DMS79 (cell line): ENCODE measurements at regions not wholly inside any gene's neighbourhood (a gene's known extent, or its start where the extent isn't known, plus 50 kb on each side); places are given as distances from the start of the nearest gene placed in this dataset.
"Not testable (repeated sequence)": the region's sequence is repeated elsewhere in the genome, so short reads cannot be mapped to it uniquely, and the experiment has no call there.

ENCODE experiments used
- DNase-seq: peaks from one replicate; lab custom pipeline; 2025; lab: John Stamatoyannopoulos, UW

DNA sequence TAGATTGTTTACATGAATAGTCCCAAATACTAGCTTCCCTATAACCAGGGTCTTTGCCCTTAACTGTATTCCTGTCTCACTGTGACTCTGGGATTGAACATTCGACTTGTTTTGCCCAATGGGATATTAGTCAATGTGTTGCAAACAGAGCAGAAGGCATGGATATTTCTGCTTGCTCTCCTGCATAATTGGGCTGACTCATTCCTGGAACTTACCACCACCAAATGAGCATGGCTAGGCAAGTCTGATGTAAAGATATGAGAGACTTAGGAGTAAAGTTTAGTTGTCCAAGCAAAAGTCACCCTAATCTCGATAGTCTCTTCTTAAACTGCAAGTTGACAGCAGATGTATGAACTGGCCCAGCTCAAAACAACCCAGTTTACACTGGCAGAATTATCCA, 273.5 kb upstream of the CCNG1 start:
- no peak for DNase-seq

DNA sequence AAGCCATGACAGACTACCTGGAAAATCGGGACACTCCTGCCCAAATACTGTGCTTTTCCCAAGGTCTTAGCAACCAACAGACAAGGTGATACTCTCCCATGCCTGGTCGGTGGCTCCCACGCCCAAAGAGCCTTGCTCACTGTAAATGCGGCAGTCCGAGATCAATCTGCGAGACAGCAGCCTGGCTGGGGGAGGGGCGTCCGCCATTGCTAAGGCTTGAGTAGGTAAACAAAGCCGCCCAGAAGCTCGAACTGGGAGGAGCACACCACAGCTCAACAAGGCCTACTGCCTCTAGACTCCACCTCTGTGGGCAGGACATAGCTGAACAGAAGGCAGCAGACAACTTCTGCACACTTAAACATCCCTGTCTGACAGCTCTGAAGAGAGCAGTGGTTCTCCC, 272.1 kb upstream of the CCNG1 start:
- DNase-seq, result no peak

DNA sequence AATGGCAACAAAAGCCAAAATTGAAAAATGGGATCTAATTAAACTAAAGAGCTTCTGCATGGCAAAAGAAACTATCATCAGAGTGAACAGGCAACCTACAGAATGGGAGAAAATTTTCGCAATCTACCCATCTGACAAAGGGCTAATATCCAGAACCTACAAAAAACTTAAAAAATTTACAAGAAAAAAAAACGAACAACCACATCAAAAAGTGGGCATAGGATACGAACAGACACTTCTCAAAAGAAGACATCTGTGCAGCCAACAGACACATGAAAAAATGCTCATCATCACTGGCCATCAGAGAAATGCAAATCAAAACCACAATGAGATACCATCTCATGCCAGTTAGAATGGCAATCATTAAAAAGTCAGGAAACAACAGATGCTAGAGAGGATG, 267.2 kb upstream of the CCNG1 start:
- DNase-seq, result not testable (repeated sequence)

DNA sequence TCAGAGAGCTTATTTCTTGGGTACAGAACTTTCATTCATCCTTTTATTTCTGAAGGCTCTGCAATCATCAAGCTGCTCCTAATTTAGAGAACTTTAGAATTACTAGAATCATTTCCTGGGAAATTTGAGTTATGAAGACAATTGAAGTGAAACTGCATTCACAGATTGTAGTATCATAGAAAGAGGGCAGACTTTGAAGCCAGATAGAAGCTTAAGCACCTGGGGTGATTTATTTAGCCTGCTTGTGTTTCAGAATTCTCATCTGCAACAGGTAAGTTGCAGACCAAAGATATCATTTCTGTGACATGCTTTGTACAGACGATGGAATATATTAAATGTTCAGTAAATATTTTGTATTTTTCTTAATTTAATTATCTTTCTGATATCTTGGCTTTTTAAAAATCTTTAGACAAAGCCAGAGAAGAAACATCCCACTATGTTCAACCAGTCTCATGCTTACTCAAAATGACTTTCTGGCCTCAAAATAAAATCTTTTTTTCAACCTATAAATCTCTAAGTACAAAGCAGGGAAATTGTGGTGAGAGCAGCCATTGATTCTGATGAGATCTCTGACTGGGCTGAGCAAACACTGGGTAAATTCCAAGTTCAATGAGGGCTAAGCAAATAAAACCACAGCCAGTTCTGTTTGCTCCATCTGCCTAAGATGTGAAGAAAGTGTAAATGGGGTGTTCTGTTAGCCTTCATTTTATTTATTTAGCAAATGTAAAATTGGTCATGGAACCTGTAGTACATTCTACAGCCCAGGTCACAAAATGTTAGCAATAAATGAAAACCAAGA, 264.7 kb upstream of the CCNG1 start:
- no peak for DNase-seq

DNA sequence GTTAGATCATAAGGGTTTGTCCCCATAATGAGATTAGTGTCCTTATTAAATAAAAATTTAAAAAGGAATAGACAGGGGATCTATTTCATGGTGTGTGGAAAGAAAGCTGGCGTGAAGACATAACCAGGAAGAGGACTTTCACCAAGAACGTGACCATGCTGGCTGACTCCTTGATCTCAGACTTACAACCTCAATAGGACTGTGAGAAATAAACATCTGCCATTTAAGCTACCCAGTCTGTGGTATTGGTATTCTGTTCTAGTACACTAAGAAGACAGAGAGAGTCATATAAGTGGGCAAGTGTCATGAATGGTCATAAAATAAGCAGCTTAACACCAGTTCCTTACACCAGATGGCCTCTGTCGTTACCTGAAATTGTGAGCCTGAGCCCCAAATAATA, 259.4 kb upstream of the CCNG1 start:
- no peak for DNase-seq

DNA sequence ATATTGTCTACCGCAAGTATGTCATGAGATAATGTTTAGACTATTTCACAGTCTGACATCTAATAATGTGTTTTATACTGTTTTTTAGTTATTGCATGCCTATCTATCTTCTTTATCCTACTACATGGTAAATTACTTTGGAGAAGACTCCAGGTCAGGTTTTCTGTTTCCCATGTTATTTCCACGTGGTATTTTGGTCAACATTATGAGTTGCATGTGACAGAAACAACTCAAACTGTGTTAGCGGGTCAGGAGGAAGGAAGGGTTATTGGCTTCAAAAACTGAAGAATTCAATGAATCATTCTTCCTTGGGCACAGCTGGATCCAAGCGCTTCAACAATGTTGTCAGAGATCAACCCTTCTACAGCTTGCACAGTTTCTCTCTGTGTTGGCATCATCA, 252.1 kb upstream of the CCNG1 start:
- DNase-seq, result no peak

DNA sequence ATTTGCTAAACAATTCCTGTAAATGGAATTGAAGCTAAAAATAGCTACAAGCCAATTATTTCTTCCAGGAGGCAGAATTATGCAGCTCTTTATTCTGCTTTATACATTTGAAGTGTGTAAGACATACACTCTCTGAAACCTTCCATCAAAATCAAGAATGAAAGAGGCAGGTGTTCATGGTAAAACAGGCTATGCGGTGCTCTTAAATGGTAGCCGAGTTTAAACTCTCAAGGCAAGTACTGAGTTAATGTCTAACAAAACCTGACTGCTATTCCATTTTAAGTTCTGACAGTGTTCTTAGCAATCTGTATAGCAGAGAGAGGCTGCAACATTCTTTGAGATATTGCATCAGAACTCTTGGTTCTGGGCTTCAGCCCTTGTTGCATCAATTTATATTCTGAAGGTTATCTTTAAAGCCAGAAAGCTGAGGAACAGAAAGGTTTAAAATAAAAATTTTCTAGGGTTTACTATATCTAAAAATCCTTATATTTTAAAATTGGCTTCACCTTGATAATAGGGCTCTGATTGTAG, 248.3 kb upstream of the CCNG1 start:
- no peak for DNase-seq

DNA sequence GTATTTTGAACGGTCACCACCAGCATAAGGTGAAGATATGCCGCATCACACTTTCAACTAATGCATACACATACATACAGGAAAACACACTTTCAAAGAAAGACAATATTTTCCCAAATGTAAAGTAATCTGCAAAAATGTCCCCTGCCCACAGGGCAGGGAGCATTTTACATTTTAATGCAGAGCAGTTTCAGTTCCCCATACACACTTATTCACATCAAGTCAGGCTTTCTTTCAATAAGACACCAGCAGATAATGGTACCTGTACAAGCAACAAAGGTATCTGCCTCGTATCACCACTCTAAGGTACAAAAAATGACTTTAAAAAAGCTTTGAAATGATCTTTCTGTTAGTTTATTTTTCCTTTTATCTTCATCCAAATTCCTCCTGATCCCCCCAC, 247.1 kb upstream of the CCNG1 start:
- no peak for DNase-seq

DNA sequence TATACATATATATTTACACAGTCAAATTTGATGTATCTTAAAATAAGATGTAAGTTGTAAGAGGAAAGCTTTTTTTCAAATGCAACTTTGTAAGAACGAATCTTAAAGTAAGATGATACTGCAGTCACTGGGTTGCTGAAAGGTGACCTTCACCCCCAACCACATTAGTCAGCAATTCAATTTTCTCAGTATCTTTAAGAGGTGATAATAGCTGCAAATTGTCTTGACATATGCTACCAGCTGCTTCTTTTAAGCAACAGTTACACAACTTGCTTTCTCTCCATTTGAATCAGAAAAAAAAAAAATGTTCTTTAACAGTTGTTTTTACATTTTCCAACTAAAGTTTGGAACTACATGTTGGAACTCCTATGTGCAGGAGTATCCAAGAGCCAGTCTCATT, 246.6 kb upstream of the CCNG1 start:
- DNase-seq, result no peak

DNA sequence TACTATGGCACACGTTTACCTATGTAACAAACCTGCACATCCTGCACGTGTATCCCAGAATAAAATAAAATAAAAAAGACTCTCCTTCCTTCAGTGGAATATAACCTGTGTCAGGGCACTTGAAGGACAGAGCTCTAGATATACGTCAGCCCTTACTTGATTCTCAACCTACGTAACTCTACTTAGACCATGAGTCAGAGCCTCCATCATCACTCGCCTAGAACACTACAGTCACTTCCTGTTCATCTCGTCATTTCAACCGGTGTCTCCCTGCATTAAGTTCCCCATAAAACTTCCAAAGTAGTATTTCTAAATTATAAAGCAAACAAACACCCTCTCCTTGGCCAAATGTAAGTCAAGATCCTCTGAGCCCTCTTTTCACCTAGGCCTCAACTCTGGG, 243.5 kb upstream of the CCNG1 start:
- no peak for DNase-seq

DNA sequence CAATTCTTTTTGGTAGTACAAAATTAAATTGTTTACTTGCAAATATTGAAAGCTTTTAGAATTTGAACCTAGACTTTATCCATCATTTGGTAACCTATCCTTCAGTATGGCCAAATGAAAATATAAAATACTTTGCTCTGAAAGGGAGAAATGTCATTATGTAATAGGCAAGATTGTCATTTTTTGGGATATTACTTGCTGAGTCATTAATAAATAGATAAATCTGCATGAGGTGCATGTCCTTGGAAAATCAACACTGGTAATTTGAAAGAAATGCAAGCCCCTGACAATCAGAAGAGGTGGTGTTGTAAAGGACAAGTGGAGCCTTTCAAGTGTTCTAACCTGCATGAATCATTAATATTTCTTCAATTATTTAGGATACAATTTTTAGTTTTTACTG, 231.8 kb upstream of the CCNG1 start:
- DNase-seq, result no peak

DNA sequence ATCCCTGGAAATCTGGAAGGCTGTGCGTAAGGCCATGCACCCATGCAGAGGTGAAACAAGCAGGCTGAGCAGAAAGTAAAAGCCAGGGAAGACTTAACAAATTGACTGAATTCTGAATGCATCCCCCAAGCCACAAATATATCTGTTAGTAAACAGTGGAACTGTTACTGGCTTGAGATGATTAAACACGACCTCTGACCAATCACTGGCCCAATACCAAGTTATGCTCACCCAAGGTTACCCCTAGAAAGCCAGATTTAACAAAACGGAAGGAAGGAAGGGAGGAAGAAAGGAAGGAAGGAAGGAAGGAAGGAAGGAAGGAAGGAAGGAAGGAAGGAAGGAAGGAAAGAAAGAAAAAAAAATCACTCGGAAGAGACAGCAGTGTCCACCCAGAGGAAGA, 215.8 kb upstream of the CCNG1 start:
- no peak for DNase-seq

DNA sequence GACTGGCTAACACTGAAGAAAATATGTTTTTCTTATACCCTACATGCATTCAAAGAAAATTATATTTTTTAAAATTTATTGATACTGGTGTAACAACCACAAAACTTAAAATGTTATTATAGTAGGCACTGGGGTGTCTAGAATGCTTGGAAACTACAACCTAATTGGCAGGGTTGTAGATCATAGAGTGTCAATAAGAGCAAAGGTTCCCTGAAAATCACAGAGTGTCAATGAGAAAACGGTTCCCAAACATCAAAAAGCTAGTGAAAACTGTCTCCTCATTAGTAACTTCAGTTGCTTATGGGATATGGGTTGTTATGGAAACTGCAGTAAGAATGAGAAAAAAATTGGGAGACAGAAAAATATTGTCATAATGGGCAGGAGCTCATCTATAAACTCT, 214.4 kb upstream of the CCNG1 start:
- no peak for DNase-seq

DNA sequence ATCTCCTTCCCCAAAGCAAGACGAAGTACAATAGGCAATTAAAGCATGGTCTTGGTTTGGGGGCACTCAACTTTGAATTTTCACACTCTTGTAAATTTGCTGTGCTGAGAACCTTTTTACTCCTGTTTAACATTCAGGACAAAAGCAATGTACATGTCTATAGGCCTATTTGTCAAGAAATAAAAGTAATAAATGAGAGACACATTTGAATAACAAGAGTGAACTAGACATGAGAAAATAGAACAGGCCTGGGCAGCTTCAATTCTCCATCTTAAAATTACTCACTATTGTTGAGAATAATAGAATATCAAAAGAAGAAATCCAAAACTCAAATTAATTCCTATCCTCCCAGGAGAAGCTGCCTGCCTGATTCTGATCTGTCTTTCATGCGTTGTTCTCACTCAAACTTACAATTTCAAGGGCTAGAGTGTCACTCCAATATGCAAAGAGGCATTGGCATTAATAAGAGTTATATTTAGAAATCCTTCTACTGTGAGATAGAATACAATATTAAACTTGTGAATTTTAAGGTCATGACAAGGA, 192.9 kb upstream of the CCNG1 start:
- DNase-seq, result no peak

DNA sequence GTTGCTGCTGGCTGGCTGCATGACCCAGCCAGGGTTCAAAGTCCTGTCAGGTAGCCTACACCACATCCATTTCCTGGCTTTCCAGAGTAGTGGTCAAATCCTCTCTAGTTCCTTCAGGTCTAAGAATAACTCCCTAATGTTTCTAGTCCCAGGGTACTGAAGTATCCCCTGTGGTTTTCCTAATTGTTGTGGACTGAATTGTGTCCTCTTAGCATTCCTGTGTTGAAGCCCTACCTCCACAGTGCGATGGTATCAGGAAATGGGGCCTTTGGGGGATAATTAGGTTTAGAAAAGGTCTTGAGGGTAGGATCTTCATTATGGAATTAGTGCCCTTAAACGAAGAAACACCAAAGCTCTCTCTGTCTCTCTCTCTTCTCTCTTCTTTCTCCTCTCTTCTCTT, 191.8 kb upstream of the CCNG1 start:
- DNase-seq, result no peak

DNA sequence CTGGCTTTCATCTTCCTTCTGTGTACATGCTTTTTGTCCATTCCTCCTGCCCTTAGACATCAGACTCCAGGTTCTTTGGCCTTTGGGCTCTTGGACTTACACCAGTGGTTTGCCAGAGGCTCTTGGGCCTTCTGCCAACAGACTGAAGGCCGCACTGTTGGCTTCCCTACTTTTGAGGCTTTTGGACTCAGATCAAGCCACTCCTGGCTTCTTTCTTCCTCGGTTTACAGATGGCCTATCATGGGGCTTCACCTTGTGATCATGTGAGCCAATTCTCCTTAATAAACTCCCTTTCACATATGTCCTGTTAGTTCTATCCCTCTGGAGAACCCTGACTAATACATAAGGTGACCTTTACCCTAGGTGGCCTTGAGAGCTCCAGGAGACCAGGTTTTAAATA, 189.1 kb upstream of the CCNG1 start:
- no peak for DNase-seq

DNA sequence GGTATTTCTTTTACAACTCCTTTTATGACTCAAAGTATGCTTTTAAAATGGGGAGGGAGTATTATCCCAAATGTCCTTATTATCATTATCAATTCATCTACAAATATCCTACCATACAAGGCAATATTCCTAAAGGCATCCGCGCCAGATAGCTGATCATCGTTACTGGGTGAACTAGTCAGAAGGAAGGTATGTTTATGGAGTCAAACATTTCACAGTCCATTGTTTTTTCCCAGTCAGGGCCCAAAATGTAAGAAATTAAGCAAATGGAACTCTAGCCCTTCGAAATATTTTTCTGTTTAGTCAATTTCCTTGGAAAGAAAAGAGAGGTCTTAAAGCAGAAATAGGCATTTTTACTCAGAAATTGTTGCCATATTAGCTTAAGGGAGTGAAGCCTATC, 188.5 kb upstream of the CCNG1 start:
- no peak for DNase-seq

DNA sequence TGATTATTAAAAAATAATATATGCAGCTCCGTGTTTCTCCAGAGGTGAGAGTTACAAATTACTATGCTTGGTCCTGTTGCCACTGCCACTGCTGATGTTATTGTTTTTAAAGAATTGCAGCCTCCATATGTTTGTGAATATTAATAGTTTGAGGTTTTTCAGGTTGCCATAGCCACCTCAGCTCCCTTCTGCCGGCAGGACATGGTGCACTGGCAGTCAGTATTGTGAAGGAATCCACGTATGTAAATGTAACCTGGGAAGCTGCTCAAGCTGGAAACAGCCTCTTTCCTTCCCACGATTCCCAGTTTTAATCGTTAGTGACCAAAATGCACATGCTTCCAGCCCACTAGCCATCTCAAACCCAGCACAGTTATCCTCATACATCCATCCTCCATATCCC, 184.4 kb upstream of the CCNG1 start:
- no peak for DNase-seq

DNA sequence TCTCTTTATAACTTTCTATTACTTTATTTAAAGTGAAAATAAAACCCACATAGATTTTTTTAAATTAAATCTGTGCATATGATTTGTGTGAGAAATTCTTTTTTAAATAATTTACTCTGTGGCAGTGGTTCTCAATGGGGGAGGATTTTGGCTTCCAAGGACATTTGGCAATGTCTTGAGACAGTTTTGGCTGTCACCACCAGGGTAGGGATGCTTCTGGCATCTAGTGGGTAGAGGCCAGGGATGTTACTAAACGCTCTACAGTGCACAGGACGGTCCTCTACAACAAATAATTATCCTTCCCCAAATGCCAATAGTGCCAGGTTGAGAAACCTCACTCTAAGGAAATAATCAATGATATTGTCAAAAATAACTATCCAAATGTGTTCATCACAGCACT, 177.9 kb upstream of the CCNG1 start:
- no peak for DNase-seq

DNA sequence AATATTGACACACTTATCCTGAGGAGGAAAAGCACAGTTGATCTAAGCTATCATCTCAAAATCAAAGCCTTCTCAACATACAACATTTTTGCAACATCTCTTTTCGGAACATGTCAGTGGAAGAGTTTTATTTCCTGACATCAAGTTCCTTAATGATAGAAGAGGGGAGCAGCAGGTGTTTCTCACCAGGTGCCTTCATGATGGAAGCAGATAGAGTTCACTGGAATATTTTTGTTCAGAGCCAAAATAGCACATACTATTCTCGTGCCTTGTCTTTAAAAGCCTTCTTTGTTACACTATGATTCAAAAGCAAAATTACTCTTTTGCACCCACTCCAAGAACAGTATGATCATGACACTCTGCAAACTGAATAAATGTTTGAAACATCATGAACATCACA, 176.9 kb upstream of the CCNG1 start:
- no peak for DNase-seq

DNA sequence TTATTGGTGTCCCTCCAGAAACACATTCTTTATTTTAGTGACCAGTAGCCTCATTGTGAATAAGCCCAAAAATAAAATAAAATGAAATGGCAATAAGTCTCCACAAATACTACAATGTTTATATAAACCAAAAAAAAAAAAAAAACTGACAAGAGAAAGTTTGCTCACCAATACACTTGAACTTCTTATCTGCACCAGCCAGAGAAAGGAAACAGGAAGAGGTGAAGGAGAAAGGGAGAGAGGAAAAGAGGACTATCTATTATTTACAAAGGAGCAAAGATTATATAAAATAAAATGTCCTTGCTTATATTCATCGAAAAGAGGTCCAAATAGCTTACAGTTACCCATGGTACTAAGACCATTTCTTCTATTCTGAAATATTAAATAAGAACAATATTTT, 176.4 kb upstream of the CCNG1 start:
- no peak for DNase-seq

DNA sequence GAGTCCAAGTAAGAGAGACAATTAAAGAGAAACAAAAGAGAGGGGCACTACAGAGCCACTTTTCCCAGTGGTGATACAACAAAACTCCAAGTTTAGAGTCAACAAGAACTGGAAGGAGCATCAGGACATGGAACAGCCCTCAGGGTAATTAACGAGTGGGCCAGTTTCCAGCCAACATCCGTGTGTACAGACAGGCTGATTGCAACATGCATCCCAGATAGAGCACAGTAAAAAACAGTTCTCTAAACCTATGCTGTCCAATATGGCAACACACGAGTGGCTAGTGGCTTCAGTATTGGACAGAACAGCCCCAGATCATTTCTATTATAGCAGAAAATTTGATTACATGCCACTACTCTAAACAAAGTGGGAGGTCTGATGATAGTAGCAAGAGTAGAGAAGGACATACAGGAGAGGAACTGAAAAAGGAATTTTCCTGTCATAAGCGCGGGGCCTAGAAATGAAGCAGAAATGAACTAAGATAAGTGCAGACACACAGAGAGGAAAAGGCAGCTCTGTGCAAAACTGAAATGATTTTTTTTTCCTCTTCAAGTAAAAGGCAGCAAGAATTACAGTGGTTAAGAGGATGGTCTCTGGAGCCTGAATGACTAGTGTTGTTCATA, 175.6 kb upstream of the CCNG1 start:
- no peak for DNase-seq

DNA sequence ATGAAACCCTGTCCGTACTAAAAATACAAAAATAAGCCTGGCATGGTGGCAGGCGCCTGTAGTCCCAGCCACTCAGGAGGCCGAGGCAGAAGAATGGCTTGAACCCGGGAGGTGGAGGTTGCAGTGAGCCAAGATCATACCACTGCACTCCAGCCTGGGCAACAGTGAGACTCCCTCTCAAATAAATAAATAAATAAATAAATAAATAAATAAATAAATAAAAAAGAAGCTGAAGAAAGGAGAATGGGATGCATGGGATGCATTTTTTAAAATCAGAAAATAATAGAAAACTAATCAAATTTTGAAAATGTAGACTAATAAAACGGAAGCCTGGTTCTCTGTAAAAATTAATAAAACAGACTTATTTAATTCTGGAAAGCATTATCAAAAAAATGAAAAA, 171.1 kb upstream of the CCNG1 start:
- not testable (repeated sequence) for DNase-seq

DNA sequence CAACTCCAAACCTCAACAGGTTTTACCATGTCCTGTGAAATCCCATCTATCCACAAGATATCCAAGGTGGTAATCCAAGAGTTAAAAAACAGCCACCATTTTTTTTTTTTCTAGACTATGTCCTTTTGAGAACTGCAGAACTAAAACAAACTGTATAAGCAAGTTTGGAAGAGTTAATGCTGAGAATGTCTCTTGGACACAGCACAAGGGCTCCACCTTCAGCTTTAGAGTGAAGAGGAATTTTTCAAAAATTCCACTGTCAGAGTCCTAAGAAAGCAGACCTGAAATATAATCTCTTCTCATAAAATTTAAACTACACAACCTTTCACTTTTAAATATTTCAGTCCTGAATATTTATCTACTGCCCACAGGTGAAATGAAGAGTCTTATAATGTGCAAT, 167.8 kb upstream of the CCNG1 start:
- no peak for DNase-seq
